Right lobe of liver (tissue), 4 donors: ENCODE measurements at regions not wholly inside any gene's neighbourhood (a gene's known extent, or its start where the extent isn't known, plus 50 kb on each side); places are given as distances from the start of the nearest gene placed in this dataset.

Experiments used
- POLR2A ChIP-seq: fragments of 450-650 bp; IDR thresholded peaks from one replicate; pipeline ENCODE4 v1.6.1; 2017; ENCODE audit warnings: antibody characterized with exemption, mild to moderate bottlenecking
- TF ChIP-seq, protein P1 (sequence below), 4 donors: fragments of 200-600 bp in 3 of 4; fragments of 450-650 bp in 1 of 4; IDR thresholded peaks; one replicate each; pipeline versions ENCODE4 v1.5.1 to v1.8.0; 2016 to 2022; ENCODE audit warnings: antibody characterized with exemption in 4 of 4, mild to moderate bottlenecking in 2 of 4
- donor health status: DM: no; HTN: no; CAD: no.
- donor health status: DM: no; HTN: no; CAD: no.
- donor health status: DM: no; HTN: yes; CAD: no.

DNA sequence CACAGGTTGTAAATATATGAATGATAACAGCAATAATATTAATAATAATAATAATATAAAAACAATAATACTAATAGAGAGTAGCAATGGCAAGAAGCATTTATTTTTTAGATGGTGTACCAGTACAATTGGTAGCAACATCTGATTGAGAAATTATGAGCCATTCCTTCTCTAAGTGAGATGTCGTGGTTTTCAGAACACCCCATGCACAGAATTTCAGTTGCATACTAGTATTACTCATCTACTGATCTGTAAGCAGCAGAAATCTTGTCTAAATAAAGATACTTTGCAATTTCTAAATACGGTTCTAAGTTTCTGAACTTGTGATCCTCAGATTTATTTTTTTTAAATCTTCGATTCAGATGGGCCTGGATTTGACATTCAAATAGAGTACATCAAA, 788.0 kb upstream of the ATXN8OS start:
- TF ChIP-seq, protein P1, sequence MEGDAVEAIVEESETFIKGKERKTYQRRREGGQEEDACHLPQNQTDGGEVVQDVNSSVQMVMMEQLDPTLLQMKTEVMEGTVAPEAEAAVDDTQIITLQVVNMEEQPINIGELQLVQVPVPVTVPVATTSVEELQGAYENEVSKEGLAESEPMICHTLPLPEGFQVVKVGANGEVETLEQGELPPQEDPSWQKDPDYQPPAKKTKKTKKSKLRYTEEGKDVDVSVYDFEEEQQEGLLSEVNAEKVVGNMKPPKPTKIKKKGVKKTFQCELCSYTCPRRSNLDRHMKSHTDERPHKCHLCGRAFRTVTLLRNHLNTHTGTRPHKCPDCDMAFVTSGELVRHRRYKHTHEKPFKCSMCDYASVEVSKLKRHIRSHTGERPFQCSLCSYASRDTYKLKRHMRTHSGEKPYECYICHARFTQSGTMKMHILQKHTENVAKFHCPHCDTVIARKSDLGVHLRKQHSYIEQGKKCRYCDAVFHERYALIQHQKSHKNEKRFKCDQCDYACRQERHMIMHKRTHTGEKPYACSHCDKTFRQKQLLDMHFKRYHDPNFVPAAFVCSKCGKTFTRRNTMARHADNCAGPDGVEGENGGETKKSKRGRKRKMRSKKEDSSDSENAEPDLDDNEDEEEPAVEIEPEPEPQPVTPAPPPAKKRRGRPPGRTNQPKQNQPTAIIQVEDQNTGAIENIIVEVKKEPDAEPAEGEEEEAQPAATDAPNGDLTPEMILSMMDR (IDR thresholded peaks at IDR 0.05): no peak
- TF ChIP-seq POLR2A: no peak
